DOHH2 (cell line): ENCODE measurements at regions not wholly inside any gene's neighbourhood (a gene's known extent, or its start where the extent isn't known, plus 50 kb on each side); places are given as distances from the start of the nearest gene placed in this dataset.

Source experiments
- H3F3A ChIP-seq: fragments of 200-600 bp; sonication (generic), shearing (Covaris generic); 2 replicates; pipeline ENCODE4 v1.6.0; 2016; ENCODE audit warnings: antibody characterized with exemption, mild to moderate bottlenecking; ENCODE audit not compliant: control insufficient read depth, insufficient read depth
- H3K27ac ChIP-seq: fragments of 200-600 bp; sonication (generic); 2 replicates; pipeline ENCODE4 v1.5.1; 2014; ENCODE audit warnings: low read depth, mild to moderate bottlenecking, low read length, moderate library complexity
- H3K27me3 ChIP-seq: fragments of 200-600 bp; sonication (generic); 2 replicates; pipeline ENCODE4 v1.6.1; 2014; ENCODE audit warnings: mild to moderate bottlenecking, low read length, mixed read lengths; ENCODE audit not compliant: control insufficient read depth
- H3K36me3 ChIP-seq: fragments of 200-600 bp; sonication (generic); 2 replicates; pipeline ENCODE4 v1.6.1; 2014; ENCODE audit warnings: mild to moderate bottlenecking, low read length, moderate library complexity, mixed read lengths; ENCODE audit not compliant: control insufficient read depth
- H3K4me1 ChIP-seq: fragments of 200-600 bp; sonication (generic); 2 replicates; pipeline ENCODE4 v1.6.1; 2014; ENCODE audit warnings: mild to moderate bottlenecking, low read length, mixed read lengths; ENCODE audit not compliant: control insufficient read depth
- H3K4me2 ChIP-seq: fragments of 200-600 bp; sonication (generic); 2 replicates; pipeline ENCODE4 v1.6.0; 2014; ENCODE audit warnings: mild to moderate bottlenecking, low read length, moderate library complexity
- H3K4me3 ChIP-seq: fragments of 200-600 bp; sonication (generic); 2 replicates; pipeline ENCODE4 v1.5.1; 2014; ENCODE audit warnings: mild to moderate bottlenecking, low read length, mixed read lengths
- H3K79me2 ChIP-seq: fragments of 200-600 bp; sonication (generic); 2 replicates; pipeline ENCODE4 v1.6.1; 2014; ENCODE audit warnings: mild to moderate bottlenecking, low read length, mixed read lengths; ENCODE audit not compliant: control insufficient read depth
- H3K9me2 ChIP-seq: fragments of 200-600 bp; sonication (generic); replicated peaks from 2 replicates; pipeline ENCODE4 v1.6.1; 2014; ENCODE audit warnings: mild to moderate bottlenecking, low read length, mixed read lengths; ENCODE audit not compliant: control insufficient read depth
- H3K9me3 ChIP-seq: fragments of 200-600 bp; sonication (generic); 2 replicates; pipeline ENCODE4 v1.6.1; 2014; ENCODE audit warnings: antibody characterized with exemption, low read length, mixed read lengths; ENCODE audit not compliant: control insufficient read depth, insufficient read depth
- H4K20me1 ChIP-seq: fragments of 200-600 bp; sonication (generic); 2 replicates; pipeline ENCODE4 v1.6.0; 2014; ENCODE audit warnings: low read depth, mild to moderate bottlenecking, antibody characterized with exemption, low read length, moderate library complexity; ENCODE audit not compliant: control insufficient read depth, insufficient read depth
- CTCF ChIP-seq: fragments of 200-600 bp; sonication (generic); IDR thresholded peaks from one replicate; pipeline ENCODE4 v1.5.1; 2014; ENCODE audit warnings: antibody characterized with exemption, mild to moderate bottlenecking, low read depth, low read length; ENCODE audit not compliant: poor library complexity, severe bottlenecking
- EZH2phosphoT487 ChIP-seq: fragments of 200-600 bp; sonication (generic); IDR thresholded peaks from 2 replicates; pipeline ENCODE4 v1.6.1; 2017; ENCODE audit warnings: borderline replicate concordance, mild to moderate bottlenecking, antibody characterized with exemption, low read length, moderate library complexity, mixed read lengths

- H3K4me2 ChIP-seq, result no peak overlapping the region
- H4K20me1 ChIP-seq, result no peaks in the 10 kb centered on the region
- H3K79me2 ChIP-seq, result no peaks in the 10 kb centered on the region
- H3K4me3 ChIP-seq, result no peak overlapping the region
- H3K27me3 ChIP-seq, result no peaks in the 10 kb centered on the region
- no peaks in the 10 kb centered on the region for H3K9me3 ChIP-seq
- no peaks in the 10 kb centered on the region for H3K4me1 ChIP-seq
- no peaks in the 10 kb centered on the region for H3F3A ChIP-seq
- no peak for TF ChIP-seq CTCF
- no peak for TF ChIP-seq EZH2phosphoT487
- no peaks in the 10 kb centered on the region; the same call in 1 of the 2 replicates for H3K9me2 ChIP-seq
- no peaks in the 10 kb centered on the region for H3K36me3 ChIP-seq
- H3K27ac ChIP-seq, result no peak overlapping the region
These were observed 791.5 kb downstream of the BCL11A start for GRCh38 chr2:59761966-59762365.

- no peaks in the 10 kb centered on the region for H3K9me3 ChIP-seq
- H3K27ac ChIP-seq, result no peak overlapping the region
- H3K4me3 ChIP-seq, result no peak overlapping the region
- H3F3A ChIP-seq, result no peaks in the 10 kb centered on the region
- TF ChIP-seq EZH2phosphoT487 (no peak), CTCF (no peak)
- H3K79me2 ChIP-seq, result no peaks in the 10 kb centered on the region
- H3K4me2 ChIP-seq, result no peak overlapping the region
- H4K20me1 ChIP-seq, result no peaks in the 10 kb centered on the region
- no peaks in the 10 kb centered on the region for H3K36me3 ChIP-seq
- no peaks in the 10 kb centered on the region for H3K4me1 ChIP-seq
- H3K9me2 ChIP-seq, result no peaks in the 10 kb centered on the region
- no peaks in the 10 kb centered on the region for H3K27me3 ChIP-seq
These were observed 797.3 kb downstream of the BCL11A start for GRCh38 chr2:59756150-59756549.

- Histone ChIP-seq H3K9me2 (no peaks in the 10 kb centered on the region), H3K4me3 (no peak overlapping the region), H4K20me1 (no peaks in the 10 kb centered on the region), H3K36me3 (no peaks in the 10 kb centered on the region), H3K4me1 (no peaks in the 10 kb centered on the region), H3K4me2 (no peak overlapping the region), H3K79me2 (no peaks in the 10 kb centered on the region), H3K9me3 (no peaks in the 10 kb centered on the region), H3K27me3 (no peaks in the 10 kb centered on the region), H3K27ac (no peak overlapping the region), H3F3A (no peaks in the 10 kb centered on the region)
- TF ChIP-seq EZH2phosphoT487, result no peak
- TF ChIP-seq CTCF, result peak; percentile 48
These were observed 799.3 kb downstream of the BCL11A start for GRCh38 chr2:59754011-59754735.
